Muscle of leg (tissue), 3 donors: ENCODE measurements at regions not wholly inside any gene's neighbourhood (a gene's known extent, or its start where the extent isn't known, plus 50 kb on each side); places are given as distances from the start of the nearest gene placed in this dataset.

Experiments used
- DNase-seq: peaks from one replicate; pipeline ENCODE4 v3.0.0; 2013
- H3K27ac ChIP-seq: one replicate; pipeline ENCODE4 v1.5.1; 2013; ENCODE audit warnings: mild to moderate bottlenecking, low read length, control low read depth
- H3K27me3 ChIP-seq: one replicate; pipeline ENCODE4 v1.6.1; 2013; ENCODE audit warnings: low read length; ENCODE audit not compliant: control insufficient read depth, insufficient read depth
- H3K36me3 ChIP-seq: one replicate; pipeline ENCODE4 v1.6.1; 2013; ENCODE audit warnings: low read length; ENCODE audit not compliant: control insufficient read depth, insufficient read depth
- H3K4me1 ChIP-seq: one replicate; pipeline ENCODE4 v1.6.1; 2013; ENCODE audit warnings: low read length; ENCODE audit not compliant: control insufficient read depth, insufficient read depth
- H3K4me3 ChIP-seq: one replicate; pipeline ENCODE4 v1.5.1; 2013; ENCODE audit warnings: low read length, control low read depth
- H3K9me3 ChIP-seq: replicated peaks from 2 replicates; pipeline ENCODE4 v1.6.1; 2013; ENCODE audit warnings: low read depth, low read length; ENCODE audit not compliant: control insufficient read depth
- WGBS: methylation state at CpG from one replicate; pipeline ENCODE4 v1.1.5; 2013; ENCODE audit warnings: missing lambda C conversion rate; ENCODE audit not compliant: insufficient coverage; 5-methylcytosine and 5-hydroxymethylcytosine counted together

DNA sequence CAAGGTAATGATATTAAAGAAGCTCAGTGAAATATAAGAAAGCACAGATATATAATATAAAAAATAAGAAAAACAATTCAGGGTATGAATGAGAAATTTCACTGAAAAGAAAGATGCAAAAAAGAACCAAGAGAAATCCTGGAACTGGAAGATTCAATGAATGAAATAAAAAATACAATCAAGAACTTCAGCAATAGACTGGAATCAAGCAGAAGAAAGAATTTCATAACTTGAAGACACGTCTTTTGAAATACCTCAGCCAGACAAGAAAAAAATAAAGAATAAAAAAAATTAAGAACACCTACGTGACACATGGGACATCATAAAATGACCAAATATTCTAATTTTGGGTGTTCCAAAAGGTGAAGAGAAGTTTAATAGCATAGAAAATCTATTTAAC, 104.6 kb upstream of the NEO1 start:
- WGBS: no CpG with 5 or more reads among the region's 2 CpGs
- H3K36me3 ChIP-seq: no peaks in the 10 kb centered on the region
- no peak overlapping the region for H3K27ac ChIP-seq
- peaks cover 5% of the 10 kb centered on the region for H3K27me3 ChIP-seq
- H3K4me1 ChIP-seq: no peaks in the 10 kb centered on the region
- no peak overlapping the region for H3K4me3 ChIP-seq
- H3K9me3 ChIP-seq: peaks cover 4% of the 10 kb centered on the region
- no peak for DNase-seq

DNA sequence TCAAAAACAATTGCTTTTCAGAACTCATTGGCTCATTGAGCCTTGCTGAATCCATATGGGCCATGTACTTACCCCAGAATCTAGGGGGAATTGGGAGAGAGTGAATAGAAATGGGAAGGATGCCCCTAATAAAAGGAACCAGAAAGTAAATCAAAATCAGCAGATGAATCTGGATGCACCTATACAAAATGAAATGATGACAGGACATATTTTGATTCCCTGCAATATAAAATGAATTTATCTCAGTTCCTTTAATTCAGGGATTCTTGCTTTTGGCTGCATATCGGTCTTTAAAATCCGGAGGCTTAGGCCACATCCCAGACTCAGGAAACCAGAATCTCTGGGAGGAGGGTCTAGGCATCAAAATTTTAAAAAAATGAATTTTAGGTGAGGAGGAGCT, 107.7 kb upstream of the NEO1 start:
- Histone ChIP-seq H3K4me3 (no peak overlapping the region), H3K4me1 (no peaks in the 10 kb centered on the region), H3K36me3 (no peaks in the 10 kb centered on the region), H3K27me3 (no peaks in the 10 kb centered on the region), H3K9me3 (peaks cover 4% of the 10 kb centered on the region), H3K27ac (no peak overlapping the region)
- DNase-seq: no peak
- no CpG with 5 or more reads among the region's 2 CpGs for WGBS

DNA sequence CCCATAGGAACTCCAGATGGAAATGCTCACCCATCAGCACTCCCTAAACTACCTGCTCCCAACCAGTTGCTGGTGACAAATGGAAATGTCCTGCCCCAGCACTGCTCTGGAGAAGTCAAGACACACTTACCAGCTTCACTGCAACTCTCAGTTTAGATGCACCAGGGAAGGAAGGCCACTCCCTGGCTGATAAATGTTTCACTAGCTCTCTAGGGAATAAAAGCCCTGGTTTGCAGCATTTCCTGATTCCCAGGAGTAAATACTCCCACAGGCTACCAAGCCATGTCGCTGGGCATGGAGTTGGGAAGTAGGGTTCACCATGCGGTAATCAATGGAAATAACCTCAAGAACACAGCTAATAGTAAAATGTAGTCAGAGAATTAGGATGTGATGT, 112.0 kb upstream of the NEO1 start:
- no peaks in the 10 kb centered on the region for H3K27me3 ChIP-seq
- no peak overlapping the region for H3K27ac ChIP-seq
- no peaks in the 10 kb centered on the region for H3K36me3 ChIP-seq
- H3K4me1 ChIP-seq: no peaks in the 10 kb centered on the region
- no peaks in the 10 kb centered on the region for H3K9me3 ChIP-seq
- no peak for DNase-seq
- no CpG with 5 or more reads among the region's 2 CpGs for WGBS
- no peak overlapping the region for H3K4me3 ChIP-seq

DNA sequence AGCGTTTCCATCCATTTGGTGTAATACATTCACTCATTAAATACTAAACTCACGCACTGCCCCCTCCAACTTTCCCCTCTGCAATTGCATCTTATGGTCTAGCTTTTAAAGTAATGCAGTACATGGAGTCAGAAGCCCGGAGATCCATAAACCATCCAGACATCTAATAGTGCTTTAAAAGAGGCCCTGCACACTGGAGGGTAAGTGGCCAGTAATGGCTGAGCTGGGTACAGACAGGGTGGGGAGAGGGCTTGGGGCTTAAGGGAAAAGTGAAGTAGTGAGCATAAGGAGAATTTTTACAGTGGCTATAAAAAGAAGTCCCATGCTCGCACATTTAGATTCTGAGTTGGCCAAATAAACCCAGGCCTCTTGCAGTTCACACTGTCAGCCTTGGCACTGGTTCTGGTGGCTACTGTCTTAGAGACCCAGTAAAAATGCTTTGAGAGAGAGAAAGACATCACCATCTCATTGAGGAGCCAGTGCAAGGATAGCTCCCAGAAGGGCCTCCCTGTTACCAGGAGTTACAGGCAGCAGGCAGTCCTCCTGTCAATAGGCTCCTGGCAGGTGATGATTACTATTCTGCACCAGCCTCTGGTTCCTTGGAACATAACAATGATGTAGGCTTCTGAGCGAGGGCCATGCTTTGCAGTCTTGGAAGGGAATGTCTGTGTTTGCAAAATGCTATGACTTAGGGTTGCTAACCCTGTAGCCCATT, 112.6 kb upstream of the NEO1 start:
- DNase-seq: no peak
- Histone ChIP-seq H3K4me3 (no peak overlapping the region), H3K27me3 (no peaks in the 10 kb centered on the region), H3K9me3 (no peaks in the 10 kb centered on the region), H3K27ac (no peak overlapping the region), H3K4me1 (no peaks in the 10 kb centered on the region), H3K36me3 (no peaks in the 10 kb centered on the region)
- 79% methylated on average over 1 of the region's 5 CpGs for WGBS

- Histone ChIP-seq H3K9me3 (no peaks in the 10 kb centered on the region), H3K27ac (no peak overlapping the region), H3K4me1 (no peaks in the 10 kb centered on the region), H3K36me3 (no peaks in the 10 kb centered on the region), H3K4me3 (no peak overlapping the region), H3K27me3 (no peaks in the 10 kb centered on the region)
- DNase-seq: no peak
- WGBS: 79% methylated on average over 5 of the region's 11 CpGs
Observed at GRCh38 chr15:72936691-72937679, 115.3 kb upstream of the NEO1 start.

DNA sequence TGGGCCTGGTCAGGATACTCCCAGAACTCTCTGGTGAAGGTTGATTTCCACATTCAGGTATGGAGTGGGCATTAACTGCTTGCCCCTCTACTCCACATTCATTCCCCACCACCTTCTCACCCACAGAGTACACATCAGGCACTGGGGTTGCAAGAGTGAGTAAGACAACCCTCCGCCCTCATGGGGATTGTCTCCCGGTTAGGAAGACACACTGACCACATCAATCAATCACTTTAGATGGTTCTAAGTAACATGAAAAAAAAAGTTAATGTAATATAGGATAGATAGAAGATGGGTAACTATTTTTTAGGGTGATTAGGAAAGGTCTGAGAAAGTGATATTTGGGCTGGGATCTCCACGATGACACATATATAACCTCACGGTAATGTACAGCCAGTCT, 116.0 kb upstream of the NEO1 start:
- no peaks in the 10 kb centered on the region for H3K9me3 ChIP-seq
- H3K27me3 ChIP-seq: no peaks in the 10 kb centered on the region
- no CpG with 5 or more reads among the region's 4 CpGs for WGBS
- H3K27ac ChIP-seq: no peak overlapping the region
- H3K4me1 ChIP-seq: no peaks in the 10 kb centered on the region
- DNase-seq: no peak
- no peak overlapping the region for H3K4me3 ChIP-seq
- H3K36me3 ChIP-seq: no peaks in the 10 kb centered on the region

GRCh38 chr15:72935521-72935920, 116.7 kb upstream of the NEO1 start:
- H3K36me3 ChIP-seq: no peaks in the 10 kb centered on the region
- no peak overlapping the region for H3K4me3 ChIP-seq
- no peaks in the 10 kb centered on the region for H3K4me1 ChIP-seq
- WGBS: no CpG with 5 or more reads among the region's 2 CpGs
- DNase-seq: no peak
- H3K27me3 ChIP-seq: no peaks in the 10 kb centered on the region
- no peak overlapping the region for H3K27ac ChIP-seq
- no peaks in the 10 kb centered on the region for H3K9me3 ChIP-seq

GRCh38 chr15:72934921-72935320, 117.3 kb upstream of the NEO1 start:
- Histone ChIP-seq H3K27me3 (no peaks in the 10 kb centered on the region), H3K4me3 (no peak overlapping the region), H3K4me1 (no peaks in the 10 kb centered on the region), H3K27ac (no peak overlapping the region), H3K9me3 (no peaks in the 10 kb centered on the region), H3K36me3 (no peaks in the 10 kb centered on the region)
- no peak for DNase-seq
- no CpG with 5 or more reads among the region's 4 CpGs for WGBS

- Histone ChIP-seq H3K27ac (no peak overlapping the region), H3K4me3 (no peak overlapping the region), H3K9me3 (no peaks in the 10 kb centered on the region), H3K4me1 (no peaks in the 10 kb centered on the region), H3K36me3 (no peaks in the 10 kb centered on the region), H3K27me3 (no peaks in the 10 kb centered on the region)
- no peak for DNase-seq
- no CpG with 5 or more reads among the region's 3 CpGs for WGBS
Observed at GRCh38 chr15:72933976-72934375, 118.3 kb upstream of the NEO1 start.

DNA sequence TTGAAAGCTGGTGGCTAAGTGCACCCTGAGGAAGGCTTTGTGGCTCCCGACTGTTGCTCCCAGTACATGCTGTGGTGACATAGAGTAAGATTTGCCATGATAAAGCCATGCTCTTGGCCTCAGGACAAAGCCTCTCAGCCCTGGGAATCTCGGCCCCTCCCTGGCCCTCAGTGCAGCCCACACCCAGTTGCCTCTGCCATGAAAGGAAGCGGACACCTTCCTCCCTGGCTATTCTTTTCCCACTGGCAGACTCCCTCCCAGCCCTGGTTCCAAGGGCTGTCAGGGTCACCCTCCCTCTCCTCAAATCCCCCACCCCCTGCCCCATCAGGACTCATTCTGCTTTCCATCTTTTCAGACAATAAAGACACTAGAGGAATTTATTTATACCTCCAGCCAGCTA, 119.8 kb upstream of the NEO1 start:
- 91% methylated on average over 3 of the region's 3 CpGs for WGBS
- Histone ChIP-seq H3K27me3 (no peaks in the 10 kb centered on the region), H3K36me3 (no peaks in the 10 kb centered on the region), H3K9me3 (no peaks in the 10 kb centered on the region), H3K4me1 (no peaks in the 10 kb centered on the region), H3K27ac (no peak overlapping the region), H3K4me3 (no peak overlapping the region)
- DNase-seq: no peak
